OCI-LY1 (cell line): ENCODE measurements at regions not wholly inside any gene's neighbourhood (a gene's known extent, or its start where the extent isn't known, plus 50 kb on each side); places are given as distances from the start of the nearest gene placed in this dataset.

Experiments used
- H2AFZ ChIP-seq: fragments of 200-600 bp; sonication (generic), shearing (Covaris generic); 2 replicates; pipeline ENCODE4 v1.6.0; 2014; ENCODE audit warnings: antibody characterized with exemption, mild to moderate bottlenecking, low read length
- H3F3A ChIP-seq: fragments of 200-600 bp; sonication (generic), shearing (Covaris generic); 2 replicates; pipeline ENCODE4 v1.6.0; 2014; ENCODE audit warnings: mild to moderate bottlenecking, antibody characterized with exemption, low read length, moderate library complexity; ENCODE audit not compliant: insufficient read depth
- H3K27ac ChIP-seq: fragments of 200-600 bp; sonication (generic); 2 replicates; pipeline ENCODE4 v1.5.1; 2014; ENCODE audit warnings: low read length, mixed run types, mild to moderate bottlenecking, low read depth; ENCODE audit not compliant: poor library complexity, severe bottlenecking
- H3K27me3 ChIP-seq: fragments of 200-600 bp; sonication (generic); 2 replicates; pipeline ENCODE4 v1.6.0; 2014; ENCODE audit warnings: antibody characterized with exemption, mild to moderate bottlenecking, low read length, moderate library complexity; ENCODE audit not compliant: insufficient read depth
- H3K36me3 ChIP-seq: fragments of 200-600 bp; sonication (generic); 2 replicates; pipeline ENCODE4 v1.6.1; 2014; ENCODE audit warnings: mild to moderate bottlenecking, antibody characterized with exemption, low read length, moderate library complexity, mixed read lengths; ENCODE audit not compliant: insufficient read depth
- H3K4me1 ChIP-seq: fragments of 200-600 bp; sonication (generic); 2 replicates; pipeline ENCODE4 v1.5.1; 2014; ENCODE audit warnings: mild to moderate bottlenecking, low read length, moderate library complexity; ENCODE audit not compliant: insufficient read depth, severe bottlenecking
- H3K4me2 ChIP-seq: fragments of 200-600 bp; sonication (generic), shearing (Covaris generic); 2 replicates; pipeline ENCODE4 v1.6.1; 2014; ENCODE audit warnings: low read length
- H3K4me3 ChIP-seq: fragments of 200-600 bp; sonication (generic); 2 replicates; pipeline ENCODE4 v1.5.1; 2014; ENCODE audit warnings: low read length, low read depth, mild to moderate bottlenecking, mixed read lengths; ENCODE audit not compliant: poor library complexity, severe bottlenecking
- H3K79me2 ChIP-seq: fragments of 200-600 bp; shearing (Covaris generic); 2 replicates; pipeline ENCODE4 v1.6.1; 2016; ENCODE audit warnings: mixed run types, low read length, mixed read lengths; ENCODE audit not compliant: insufficient read depth
- H3K9ac ChIP-seq: fragments of 200-600 bp; sonication (generic), shearing (Covaris generic); 2 replicates; pipeline ENCODE4 v1.6.1; 2014; ENCODE audit warnings: mild to moderate bottlenecking, low read length, mixed read lengths
- H3K9me2 ChIP-seq: fragments of 200-600 bp; sonication (generic), shearing (Covaris generic); 2 replicates; pipeline ENCODE4 v1.6.1; 2014; ENCODE audit warnings: low read depth, mild to moderate bottlenecking, low read length, mixed read lengths
- H3K9me3 ChIP-seq: fragments of 200-600 bp; shearing (Covaris generic); 2 replicates; pipeline ENCODE4 v1.6.1; 2014; ENCODE audit warnings: low read length, mixed read lengths
- H4K20me1 ChIP-seq: fragments of 200-600 bp; sonication (generic), shearing (Covaris generic); 2 replicates; pipeline ENCODE4 v1.6.0; 2016; ENCODE audit warnings: mild to moderate bottlenecking, low read length; ENCODE audit not compliant: insufficient read depth
- CTCF ChIP-seq: fragments of 200-600 bp; sonication (generic), shearing (Covaris generic); IDR thresholded peaks from 2 replicates; pipeline ENCODE4 v1.5.1; 2017; ENCODE audit warnings: mild to moderate bottlenecking, antibody characterized with exemption, low read length, moderate library complexity, mixed read lengths
- EZH2 ChIP-seq: fragments of 200-600 bp; sonication (generic), shearing (Covaris generic); IDR thresholded peaks from 2 replicates; pipeline ENCODE4 v1.8.0; 2017; ENCODE audit warnings: borderline replicate concordance, mixed run types, mild to moderate bottlenecking, antibody characterized with exemption, low read length, moderate library complexity, mixed read lengths

- TF ChIP-seq CTCF (no peak), EZH2 (no peak)
- Histone ChIP-seq H3K36me3 (no peaks in the 10 kb centered on the region), H3K4me3 (no peak overlapping the region), H3K9me3 (no peaks in the 10 kb centered on the region), H3K9me2 (no peaks in the 10 kb centered on the region), H2AFZ (no peak overlapping the region), H3F3A (no peaks in the 10 kb centered on the region), H3K27me3 (no peaks in the 10 kb centered on the region), H3K4me1 (no peaks in the 10 kb centered on the region), H3K9ac (no peak overlapping the region), H3K79me2 (no peaks in the 10 kb centered on the region), H3K27ac (no peak overlapping the region), H4K20me1 (no peaks in the 10 kb centered on the region), H3K4me2 (no peak overlapping the region)
These were observed 210.3 kb upstream of the ZBED5 start for GRCh38 chr11:11068113-11068512.

- no peak overlapping the region for H3K4me3 ChIP-seq
- H3K9me3 ChIP-seq = no peaks in the 10 kb centered on the region
- TF ChIP-seq CTCF (no peak), EZH2 (no peak)
These were observed 207.5 kb upstream of the ZBED5 start for GRCh38 chr11:11065396-11065795.

GRCh38 chr11:11057472-11057854 lies 199.6 kb upstream of the ZBED5 start:
- Histone ChIP-seq H3K27me3 (no peaks in the 10 kb centered on the region), H4K20me1 (no peaks in the 10 kb centered on the region), H3K36me3 (no peaks in the 10 kb centered on the region), H2AFZ (no peak overlapping the region), H3K9me3 (no peaks in the 10 kb centered on the region), H3K9ac (no peak overlapping the region), H3K79me2 (no peaks in the 10 kb centered on the region), H3K4me2 (no peak overlapping the region), H3K9me2 (no peaks in the 10 kb centered on the region), H3K27ac (no peak overlapping the region), H3F3A (no peaks in the 10 kb centered on the region), H3K4me3 (no peak overlapping the region), H3K4me1 (no peaks in the 10 kb centered on the region)
- no peak for TF ChIP-seq EZH2
- TF ChIP-seq CTCF = no peak

More at GRCh38 chr11:11065396-11065795, 207.5 kb upstream of the ZBED5 start:
- Histone ChIP-seq H3K9me2 (no peaks in the 10 kb centered on the region), H3F3A (no peaks in the 10 kb centered on the region), H3K9ac (no peak overlapping the region), H4K20me1 (no peaks in the 10 kb centered on the region), H3K4me1 (no peaks in the 10 kb centered on the region), H3K79me2 (no peaks in the 10 kb centered on the region), H3K4me2 (no peak overlapping the region), H2AFZ (no peak overlapping the region), H3K27me3 (no peaks in the 10 kb centered on the region), H3K36me3 (no peaks in the 10 kb centered on the region), H3K27ac (no peak overlapping the region)
